Lower leg skin (tissue), 3 donors: ENCODE measurements at regions not wholly inside any gene's neighbourhood (a gene's known extent, or its start where the extent isn't known, plus 50 kb on each side); places are given as distances from the start of the nearest gene placed in this dataset.

ENCODE experiments used
- CTCF ChIP-seq, 3 donors: fragments of 450-650 bp; IDR thresholded peaks; one replicate each; pipeline ENCODE4 v1.5.1; 2016; ENCODE audit warnings: antibody characterized with exemption in 3 of 3, mild to moderate bottlenecking in 3 of 3, moderate library complexity in 2 of 3
- POLR2A ChIP-seq, 2 donors: fragments of 450-650 bp; IDR thresholded peaks; one replicate each; pipeline ENCODE4 v1.6.1; 2016 to 2017; ENCODE audit warnings: antibody characterized with exemption in 2 of 2, mild to moderate bottlenecking in 1 of 2, moderate library complexity in 1 of 2

GRCh38 chr4:22941688-22942375 is 249.1 kb downstream of the GBA3 start:
- TF ChIP-seq CTCF (IDR thresholded peaks at IDR 0.05) (no peak), POLR2A (IDR thresholded peaks at IDR 0.05) (no peak)
